NCI-H1092 (cell line): ENCODE measurements at regions not wholly inside any gene's neighbourhood (a gene's known extent, or its start where the extent isn't known, plus 50 kb on each side); places are given as distances from the start of the nearest gene placed in this dataset.

Source experiments
- DNase-seq: peaks from one replicate; lab custom pipeline; 2025; lab: John Stamatoyannopoulos, UW

DNA sequence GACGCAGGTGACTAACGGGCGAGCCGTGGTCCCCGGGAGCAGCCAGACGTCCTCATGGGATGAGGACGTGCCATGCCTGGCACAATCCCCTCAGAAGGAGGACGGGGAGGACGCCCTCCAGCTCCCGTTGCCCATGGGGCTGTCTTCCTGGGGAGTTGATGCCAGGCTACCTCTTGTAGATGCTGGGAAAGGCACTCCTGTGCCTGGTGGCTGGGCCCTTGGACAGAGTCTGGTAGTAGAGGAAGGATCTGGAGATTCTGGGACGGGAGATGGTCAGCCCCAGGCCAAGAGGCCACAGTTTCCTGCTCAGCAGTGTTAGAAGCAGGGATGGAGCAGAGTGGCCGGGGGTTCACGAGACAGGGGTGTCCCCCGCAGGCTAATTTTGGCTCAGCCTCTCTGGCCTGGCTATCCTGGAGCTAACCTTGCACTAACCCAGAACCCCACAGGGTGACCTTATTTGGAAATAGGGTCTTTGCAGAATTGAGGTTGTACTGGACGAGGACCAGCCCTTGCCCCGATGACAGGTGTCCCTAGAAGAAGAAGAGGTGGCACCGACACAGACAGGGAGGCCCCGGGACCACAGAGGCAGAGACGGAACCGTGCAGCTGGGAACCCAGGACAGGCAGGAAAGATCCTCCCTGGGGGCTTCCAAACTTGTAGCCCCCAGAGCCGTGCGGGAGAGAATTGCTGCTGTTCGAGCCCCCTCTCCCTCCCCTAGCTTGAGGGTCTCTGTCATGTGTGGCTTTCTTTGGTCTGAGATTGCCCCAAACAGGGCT is 50.1 kb upstream of the ADRA2C start:
- DNase-seq, result no peak

- no peak for DNase-seq
Observed at GRCh38 chr4:3715061-3715854, 50.9 kb upstream of the ADRA2C start.

- DNase-seq, result no peak
Observed at GRCh38 chr4:3714642-3715001, 51.6 kb upstream of the ADRA2C start.

- DNase-seq, result no peak
Observed at GRCh38 chr4:3713817-3714641, 52.2 kb upstream of the ADRA2C start.

- DNase-seq, result no peak
Observed at GRCh38 chr4:3713346-3713745, 52.8 kb upstream of the ADRA2C start.

GRCh38 chr4:3712936-3713335 is 53.2 kb upstream of the ADRA2C start:
- no peak for DNase-seq

DNA sequence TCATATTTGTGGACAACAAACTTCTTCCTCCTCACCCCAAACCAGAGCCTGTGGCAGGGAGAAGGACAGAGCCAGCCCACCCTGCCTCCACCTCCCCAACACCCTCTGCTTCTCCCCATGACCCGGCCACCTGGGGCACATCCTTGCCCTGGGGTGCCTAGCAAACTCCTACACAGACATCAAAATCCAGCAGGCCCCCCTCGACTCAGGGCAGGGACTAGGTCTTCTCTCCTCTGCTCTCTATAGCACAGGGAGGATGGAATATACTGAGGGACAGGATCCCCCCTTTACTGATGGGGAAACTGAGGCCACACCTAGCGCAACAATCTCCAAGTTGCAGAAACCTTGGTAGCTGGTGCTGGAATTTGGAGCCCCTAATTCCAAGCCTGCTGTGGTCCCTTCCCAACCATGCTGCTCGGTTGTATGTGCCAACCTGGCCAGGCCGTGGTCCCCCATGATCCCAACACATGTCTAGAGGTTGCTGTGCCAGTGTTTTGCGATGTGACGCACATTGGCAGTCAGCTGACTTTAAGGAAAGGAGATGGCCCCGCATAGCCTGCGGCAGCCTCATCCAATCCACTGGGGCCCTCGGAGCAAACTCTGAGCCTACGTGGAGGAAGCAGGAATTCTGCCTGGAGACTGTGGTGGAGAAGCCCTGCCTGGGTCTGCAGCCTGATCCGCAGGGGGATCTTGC is 53.9 kb upstream of the ADRA2C start:
- no peak for DNase-seq

DNA sequence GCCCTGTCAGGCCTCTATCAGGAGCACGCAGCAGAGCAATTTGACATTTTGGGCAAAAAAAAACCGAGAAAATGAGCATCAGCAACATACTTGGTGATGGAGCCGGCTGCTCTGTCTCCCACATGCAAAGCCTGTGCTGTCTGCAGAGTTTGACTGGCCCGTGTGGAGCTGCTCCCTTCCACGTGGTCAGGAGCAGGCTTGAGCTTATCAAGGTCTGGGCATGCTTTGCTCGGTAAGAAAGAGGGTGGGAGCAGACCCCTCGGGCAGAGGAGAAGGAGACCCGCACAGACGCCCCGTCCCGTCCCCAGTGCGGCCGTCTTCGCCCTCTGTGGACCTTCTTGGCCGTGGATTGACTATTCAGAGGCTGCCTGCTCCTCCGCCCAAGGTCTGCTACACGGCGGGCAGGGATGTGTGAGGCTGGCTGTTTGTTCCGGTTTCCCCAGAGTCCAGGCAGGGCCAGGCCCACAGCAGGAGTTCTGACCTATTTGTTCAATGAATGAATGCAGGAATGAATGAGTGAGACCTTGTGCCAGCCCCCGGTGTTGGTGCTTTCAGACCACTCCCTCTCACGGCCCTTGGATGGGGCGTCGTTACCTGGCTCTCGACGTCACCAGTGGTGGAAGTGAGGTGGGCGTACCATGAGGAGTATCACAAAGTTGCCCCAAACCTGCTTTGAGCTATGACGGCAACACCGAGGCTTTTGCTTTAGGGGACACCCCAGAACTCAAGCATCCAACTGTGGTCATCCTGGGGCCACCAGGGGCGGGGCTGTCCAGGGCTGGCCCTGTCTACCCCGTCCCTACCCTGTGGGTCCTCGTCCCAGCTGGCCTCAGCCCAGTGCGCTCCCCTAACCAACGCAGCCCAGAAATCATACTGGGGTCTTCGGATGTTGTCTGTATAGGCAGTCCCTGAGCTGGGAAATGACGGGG is 54.7 kb upstream of the ADRA2C start:
- no peak for DNase-seq

- no peak for DNase-seq
Observed at GRCh38 chr4:3710451-3711182, 55.6 kb upstream of the ADRA2C start.

GRCh38 chr4:3709846-3710441 is 56.2 kb upstream of the ADRA2C start:
- DNase-seq, result no peak

- DNase-seq, result no peak
Observed at GRCh38 chr4:3709061-3709845, 56.9 kb upstream of the ADRA2C start.

DNA sequence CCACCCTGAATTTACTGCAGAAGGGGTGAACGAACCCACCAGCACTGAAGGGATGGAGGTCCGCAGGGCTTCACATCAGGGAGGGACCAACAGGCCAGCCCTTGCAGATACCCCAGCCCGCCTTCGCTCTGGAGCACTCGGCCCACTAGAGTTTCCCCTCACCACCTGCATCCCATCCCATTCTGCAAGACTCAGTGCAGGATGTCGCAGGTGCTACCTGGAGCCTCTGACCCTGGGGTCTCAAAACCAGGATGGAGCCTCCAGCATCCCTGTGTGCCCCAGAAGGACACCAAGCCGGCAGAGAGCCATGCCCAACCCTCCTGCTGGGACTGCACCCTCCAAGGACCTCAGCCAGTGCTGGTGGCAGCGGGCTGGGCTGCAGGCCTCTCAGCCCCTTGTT is 57.6 kb upstream of the ADRA2C start:
- DNase-seq, result no peak

DNA sequence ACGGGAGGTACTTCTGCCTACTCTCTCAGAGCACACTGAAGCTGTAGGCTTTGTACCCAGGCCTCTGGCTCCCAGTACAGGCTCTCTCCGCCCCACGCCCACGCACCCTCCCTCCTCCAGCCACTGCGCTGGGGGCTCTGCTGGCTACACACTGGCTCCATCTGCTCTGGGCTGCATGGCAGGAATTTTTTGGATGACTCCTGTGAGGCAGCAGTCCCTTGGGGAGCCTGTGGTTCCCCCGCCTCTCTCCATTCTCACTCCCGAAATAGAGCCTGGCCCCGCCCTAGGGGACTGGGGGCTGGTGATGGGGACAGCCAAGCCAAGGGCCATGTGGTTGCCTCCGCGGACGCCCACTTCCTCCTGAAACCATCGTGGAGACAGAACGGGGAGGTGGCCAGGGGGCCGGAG is 58.1 kb upstream of the ADRA2C start:
- no peak for DNase-seq

DNA sequence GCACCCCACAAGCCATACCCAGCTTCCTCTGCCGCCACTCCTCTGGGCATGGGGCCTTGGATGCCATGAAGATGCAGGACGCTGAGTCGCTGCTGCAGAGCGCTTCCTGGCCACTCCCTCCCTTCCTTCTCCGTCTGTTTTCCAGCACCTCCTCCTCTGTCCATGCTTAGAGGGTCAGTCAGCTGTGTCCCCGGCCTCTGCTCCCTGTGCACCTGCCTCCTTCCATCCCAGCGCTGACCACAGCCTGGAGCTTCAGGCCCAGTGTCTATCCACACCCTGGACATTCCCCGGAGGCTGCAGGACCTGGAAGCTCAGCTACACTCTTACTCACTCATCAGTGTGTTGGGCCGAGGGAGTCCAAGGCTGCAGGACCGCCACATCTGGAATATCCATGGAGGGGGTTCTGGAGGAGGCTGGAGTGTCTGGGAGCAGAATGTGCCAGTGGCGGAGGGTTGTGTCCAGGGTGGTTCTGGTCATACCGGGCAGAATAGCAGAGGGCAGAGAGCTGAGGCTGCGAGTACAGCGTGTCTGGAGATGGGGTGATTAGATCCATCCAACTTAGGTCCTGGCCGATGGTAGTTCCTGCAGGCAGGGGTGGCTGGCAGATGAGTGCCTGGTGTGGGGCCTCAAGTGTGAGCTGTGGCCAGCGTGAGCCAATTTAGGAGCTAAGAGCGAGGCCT is 58.6 kb upstream of the ADRA2C start:
- no peak for DNase-seq

GRCh38 chr4:3706565-3707422 is 59.4 kb upstream of the ADRA2C start:
- no peak for DNase-seq

DNA sequence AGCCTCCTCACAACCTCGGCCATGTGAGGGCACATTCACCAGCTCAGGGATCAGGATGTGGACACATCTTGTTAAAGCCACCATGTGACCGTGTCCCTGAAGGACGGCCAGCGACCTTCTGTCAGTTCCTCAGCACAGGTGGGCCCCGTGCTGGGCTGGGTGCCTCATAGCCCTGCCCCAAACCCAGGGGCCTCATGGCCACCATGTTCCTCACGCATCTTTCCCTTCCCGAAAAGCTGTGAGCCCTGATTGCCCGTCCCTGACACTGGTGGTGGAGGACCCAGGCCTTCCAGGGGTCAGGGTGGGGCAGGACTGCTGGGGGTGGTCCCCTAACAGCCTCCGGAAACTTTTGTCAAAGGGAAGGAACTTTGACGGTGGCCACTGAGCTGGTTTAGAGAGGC is 60.1 kb upstream of the ADRA2C start:
- no peak for DNase-seq

GRCh38 chr4:3705236-3705987 is 60.8 kb upstream of the ADRA2C start:
- no peak for DNase-seq
